Coronary artery (tissue), 2 donors: ENCODE measurements at regions not wholly inside any gene's neighbourhood (a gene's known extent, or its start where the extent isn't known, plus 50 kb on each side); places are given as distances from the start of the nearest gene placed in this dataset.

Experiments
- DNase-seq: peaks from one replicate; pipeline ENCODE4 v3.0.0-alpha.2; 2017; ENCODE audit warnings: low spot score
- H3K27ac ChIP-seq, 2 donors: fragments of 200-600 bp; sonication (generic); one replicate each; pipeline ENCODE4 v1.5.1; 2016 to 2019
- H3K4me3 ChIP-seq: fragments of 200-600 bp; sonication (generic); 2 replicates; pipeline ENCODE4 v1.5.1; 2016; ENCODE audit warnings: mild to moderate bottlenecking, moderate library complexity
- CTCF ChIP-seq: fragments of 200-600 bp; sonication (generic); IDR thresholded peaks from one replicate; pipeline ENCODE4 v1.5.1; 2019; ENCODE audit warnings: antibody characterized with exemption

- peak overlapping the region; percentile 77 to 88 for H3K27ac ChIP-seq
- no peak for TF ChIP-seq CTCF
- no peak overlapping the region for H3K4me3 ChIP-seq
- no peak for DNase-seq
Observed at GRCh38 chr22:27513021-27513420, 288.5 kb downstream of the MN1 start.

GRCh38 chr22:27514601-27515523, 286.7 kb downstream of the MN1 start:
- no peak overlapping the region for H3K4me3 ChIP-seq
- no peak for TF ChIP-seq CTCF
- peak overlapping the region; percentile 61 to 88 for H3K27ac ChIP-seq
- DNase-seq = peak; percentile 87

- Histone ChIP-seq H3K4me3 (no peak overlapping the region), H3K27ac (no peak overlapping the region)
- TF ChIP-seq CTCF = no peak
- DNase-seq = no peak
Observed at GRCh38 chr22:27517361-27518155, 284.0 kb downstream of the MN1 start.

- no peak for DNase-seq
- TF ChIP-seq CTCF = no peak
- Histone ChIP-seq H3K4me3 (no peak overlapping the region), H3K27ac (peak overlapping the region in 1 of 2 donors; percentile 12)
Observed at GRCh38 chr22:27518531-27519340, 282.8 kb downstream of the MN1 start.

GRCh38 chr22:27523711-27524110, 277.8 kb downstream of the MN1 start:
- no peak overlapping the region for H3K4me3 ChIP-seq
- no peak for DNase-seq
- no peak overlapping the region for H3K27ac ChIP-seq
- TF ChIP-seq CTCF = no peak

- H3K27ac ChIP-seq = no peak overlapping the region
- no peak for TF ChIP-seq CTCF
- no peak for DNase-seq
- no peak overlapping the region for H3K4me3 ChIP-seq
Observed at GRCh38 chr22:27525711-27526110, 275.8 kb downstream of the MN1 start.
